NCI-H2171 treated with DMSO at 0.1 percent for 48 hours (cell line): ENCODE measurements at regions not wholly inside any gene's neighbourhood (a gene's known extent, or its start where the extent isn't known, plus 50 kb on each side); places are given as distances from the start of the nearest gene placed in this dataset.

ENCODE experiments used
- DNase-seq: peaks from one replicate; lab custom pipeline; 2025; lab: John Stamatoyannopoulos, UW

GRCh38 chr2:217521820-217522219 is 481.0 kb downstream of the TNS1 start:
- DNase-seq, result peak; percentile 10

- DNase-seq, result no peak
These were observed 482.3 kb downstream of the TNS1 start for GRCh38 chr2:217520356-217521010.

GRCh38 chr2:217517402-217517801 is 485.4 kb downstream of the TNS1 start:
- DNase-seq, result no peak

- DNase-seq, result no peak
These were observed 487.0 kb downstream of the TNS1 start for GRCh38 chr2:217515615-217516309.

GRCh38 chr2:217513258-217513657 is 489.5 kb downstream of the TNS1 start:
- DNase-seq, result no peak

GRCh38 chr2:217512728-217513127 is 490.1 kb downstream of the TNS1 start:
- DNase-seq, result no peak

- no peak for DNase-seq
These were observed 490.5 kb downstream of the TNS1 start for GRCh38 chr2:217512259-217512658.

GRCh38 chr2:217511850-217512249 is 490.9 kb downstream of the TNS1 start:
- no peak for DNase-seq

- peak; percentile 85 for DNase-seq
These were observed 492.0 kb downstream of the TNS1 start for GRCh38 chr2:217510771-217511291.

GRCh38 chr2:217505303-217505702 is 497.5 kb downstream of the TNS1 start:
- no peak for DNase-seq

- no peak for DNase-seq
These were observed 500.9 kb downstream of the TNS1 start for GRCh38 chr2:217501887-217502286.

- DNase-seq, result no peak
These were observed 504.9 kb downstream of the TNS1 start for GRCh38 chr2:217497843-217498377.

- DNase-seq, result no peak
These were observed 508.2 kb downstream of the TNS1 start for GRCh38 chr2:217494557-217494956.

GRCh38 chr2:217491271-217491670 is 511.5 kb downstream of the TNS1 start:
- no peak for DNase-seq

GRCh38 chr2:217489145-217489960 is 513.4 kb downstream of the TNS1 start:
- peak; percentile 56 for DNase-seq

- DNase-seq, result no peak
These were observed 518.7 kb downstream of the TNS1 start for GRCh38 chr2:217484046-217484445.

- no peak for DNase-seq
These were observed 520.6 kb downstream of the TNS1 start for GRCh38 chr2:217482056-217482710.

- DNase-seq, result no peak
These were observed 521.2 kb downstream of the TNS1 start for GRCh38 chr2:217481577-217481976.

GRCh38 chr2:217479566-217479965 is 523.2 kb downstream of the TNS1 start:
- DNase-seq, result no peak

- no peak for DNase-seq
These were observed 523.9 kb downstream of the TNS1 start for GRCh38 chr2:217478831-217479455.

- DNase-seq, result no peak
These were observed 525.2 kb downstream of the TNS1 start for GRCh38 chr2:217477583-217477982.
